ENCODE measurements at regions not wholly inside any gene's neighbourhood (a gene's known extent, or its start where the extent isn't known, plus 50 kb on each side); places are given as distances from the start of the nearest gene placed in this dataset.
"Not testable (repeated sequence)": the region's sequence is repeated elsewhere in the genome, so short reads cannot be mapped to it uniquely, and the experiment has no call there.

DNA sequence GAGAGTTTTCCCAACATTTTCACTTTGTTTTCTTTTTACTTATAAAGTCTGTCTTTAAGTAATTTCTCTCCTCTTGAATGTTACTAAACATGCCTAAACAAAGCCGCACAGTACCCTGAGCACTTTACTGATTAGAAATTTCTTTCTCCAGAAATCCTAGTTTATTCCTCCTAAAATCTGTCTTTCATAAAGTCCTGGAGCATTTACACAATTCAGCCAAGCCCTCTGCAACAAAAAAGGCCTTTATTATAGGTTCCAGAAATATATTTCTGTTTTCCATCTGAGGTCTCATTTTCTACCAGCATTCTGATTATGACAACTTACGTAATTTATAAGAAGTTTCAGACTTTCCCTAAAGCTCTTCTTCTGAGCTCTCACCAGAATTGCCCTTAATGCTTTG is 549.5 kb upstream of the OLFM3 start:
- Histone ChIP-seq H3K9me3 (replicated peaks) (no peaks in the 10 kb centered on the region), H3K27me3 (replicated peaks) (no peaks in the 10 kb centered on the region), H3K27ac (no peak overlapping the region), H3K4me3 (no peak overlapping the region), H3K36me3 (no peaks in the 10 kb centered on the region), H3K4me1 (replicated peaks) (no peaks in the 10 kb centered on the region)
- no peak for DNase-seq (ENCODE audit: low read depth in 1 of 2, low spot score in 2 of 2)

DNA sequence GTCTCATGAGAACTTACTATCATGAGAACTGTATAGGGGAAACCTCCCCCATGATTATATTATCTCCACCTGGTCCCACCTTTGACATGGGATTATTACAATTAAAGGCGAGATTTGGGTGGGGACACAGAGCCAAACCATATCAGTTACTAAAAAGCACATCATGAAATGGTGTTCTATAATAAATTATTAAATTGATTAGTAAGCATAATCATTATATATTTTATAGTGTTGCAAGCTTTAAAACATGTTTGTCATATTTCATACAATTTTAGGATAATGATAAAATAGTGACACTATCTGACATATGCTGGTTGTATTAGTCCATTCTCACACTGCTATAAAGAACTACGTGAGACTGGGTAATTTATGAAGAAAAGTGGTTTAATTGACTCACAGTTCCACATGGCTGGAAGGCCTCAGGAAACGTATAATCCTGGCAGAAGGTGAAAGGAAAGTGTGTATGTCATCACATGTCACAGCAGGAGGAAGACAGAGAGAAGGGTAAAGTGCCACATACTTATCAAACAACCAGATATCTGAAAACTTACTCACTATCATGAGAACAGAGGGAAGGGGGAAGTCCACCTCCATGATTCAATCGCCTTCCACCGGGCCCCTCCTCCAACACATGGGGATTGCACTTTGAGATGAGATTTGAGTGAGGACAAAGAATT is 539.2 kb upstream of the OLFM3 start:
- Histone ChIP-seq H3K27ac (no peak overlapping the region), H3K4me3 (no peak overlapping the region), H3K9me3 (replicated peaks) (no peaks in the 10 kb centered on the region), H3K4me1 (replicated peaks) (no peaks in the 10 kb centered on the region), H3K27me3 (replicated peaks) (no peaks in the 10 kb centered on the region), H3K36me3 (no peaks in the 10 kb centered on the region)
- no peak for DNase-seq (ENCODE audit: low read depth in 1 of 2, low spot score in 2 of 2)

DNA sequence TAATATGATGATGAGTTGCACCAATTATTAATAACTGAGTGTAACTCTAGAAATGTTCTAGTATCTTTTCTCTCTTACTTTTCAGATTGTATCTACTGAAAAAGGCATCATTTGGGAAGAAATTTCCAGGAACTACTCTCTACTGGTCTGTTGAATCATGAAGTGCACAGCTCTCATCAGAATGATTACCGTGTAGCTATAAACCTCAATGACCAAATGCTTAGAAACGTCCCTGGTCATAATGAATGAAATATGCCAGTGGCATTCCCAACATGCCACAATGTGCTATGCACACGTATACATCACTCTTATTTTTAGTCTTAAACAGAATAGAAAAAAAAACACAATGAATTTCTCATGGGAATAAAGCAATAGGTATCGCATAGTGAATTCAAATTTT is 534.3 kb upstream of the OLFM3 start:
- Histone ChIP-seq H3K36me3 (no peaks in the 10 kb centered on the region), H3K4me3 (no peak overlapping the region), H3K9me3 (replicated peaks) (no peaks in the 10 kb centered on the region), H3K27me3 (replicated peaks) (no peaks in the 10 kb centered on the region), H3K4me1 (replicated peaks) (no peaks in the 10 kb centered on the region), H3K27ac (no peak overlapping the region)
- no peak for DNase-seq (ENCODE audit: low read depth in 1 of 2, low spot score in 2 of 2)

DNA sequence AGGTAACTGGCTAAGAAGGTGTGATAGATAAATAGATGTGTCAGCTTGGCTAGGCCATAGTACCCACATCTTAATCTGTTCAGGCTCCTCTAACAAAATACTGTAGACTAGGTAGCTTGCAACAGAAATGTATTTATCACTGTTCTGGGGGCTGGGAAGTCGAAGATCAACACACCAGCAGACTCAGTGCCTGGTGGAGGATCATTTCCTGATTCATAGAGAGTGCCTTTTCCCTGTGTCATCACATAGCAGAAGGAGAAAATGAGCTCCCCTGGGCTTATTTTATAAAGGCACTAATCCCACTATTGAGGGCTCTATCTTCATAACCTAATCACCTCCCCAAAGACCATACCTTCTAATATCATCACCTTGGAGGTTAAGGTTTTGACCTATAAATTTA is 532.7 kb upstream of the OLFM3 start:
- no peak for DNase-seq (ENCODE audit: low read depth in 1 of 2, low spot score in 2 of 2)
- Histone ChIP-seq H3K4me3 (no peak overlapping the region), H3K27me3 (replicated peaks) (no peaks in the 10 kb centered on the region), H3K27ac (no peak overlapping the region), H3K4me1 (replicated peaks) (no peaks in the 10 kb centered on the region), H3K9me3 (replicated peaks) (no peaks in the 10 kb centered on the region), H3K36me3 (no peaks in the 10 kb centered on the region)

DNA sequence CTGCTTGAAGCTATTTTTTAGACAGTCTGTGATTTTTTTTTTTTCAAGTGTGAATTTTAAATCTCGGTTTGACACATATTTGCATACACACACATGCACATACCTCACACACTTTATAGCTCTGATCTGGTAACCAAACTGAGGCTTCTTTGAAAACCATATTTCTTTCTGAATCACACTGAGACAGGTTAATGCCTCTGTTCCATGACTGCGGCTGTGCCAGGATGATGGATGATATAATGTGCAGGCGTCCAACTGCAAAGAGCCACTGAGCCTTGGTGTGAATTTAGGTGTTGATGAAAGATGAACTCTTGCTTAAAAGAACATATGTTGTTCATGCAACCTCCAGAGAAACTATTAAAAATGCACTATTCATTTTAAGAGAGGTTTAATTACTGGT is 504.0 kb upstream of the OLFM3 start:
- Histone ChIP-seq H3K4me3 (no peak overlapping the region), H3K36me3 (no peaks in the 10 kb centered on the region), H3K4me1 (replicated peaks) (no peaks in the 10 kb centered on the region), H3K27ac (no peak overlapping the region), H3K27me3 (replicated peaks) (no peaks in the 10 kb centered on the region), H3K9me3 (replicated peaks) (no peaks in the 10 kb centered on the region)
- DNase-seq (ENCODE audit: low read depth in 1 of 2, low spot score in 2 of 2), result no peak

DNA sequence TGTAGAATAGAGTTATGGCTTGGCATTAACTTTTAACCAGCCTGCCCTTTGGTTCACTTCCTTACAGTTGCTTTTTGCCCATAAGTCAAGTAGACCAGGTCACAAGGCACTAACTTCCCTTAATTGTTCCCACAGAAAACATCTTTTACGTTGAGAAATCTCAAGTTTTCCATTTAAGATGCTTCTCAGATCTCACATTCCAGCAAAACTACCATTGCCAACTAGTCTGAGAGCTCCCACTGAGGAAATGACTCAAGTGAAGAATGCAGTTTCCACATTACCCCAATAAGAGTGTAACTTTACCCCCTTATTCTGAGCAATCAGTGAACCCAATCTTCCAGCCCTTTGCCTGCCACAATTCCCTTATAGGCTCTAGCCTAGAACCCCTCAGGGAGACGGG is 502.2 kb upstream of the OLFM3 start:
- Histone ChIP-seq H3K4me3 (no peak overlapping the region), H3K27me3 (replicated peaks) (no peaks in the 10 kb centered on the region), H3K4me1 (replicated peaks) (no peaks in the 10 kb centered on the region), H3K36me3 (no peaks in the 10 kb centered on the region), H3K27ac (no peak overlapping the region), H3K9me3 (replicated peaks) (no peaks in the 10 kb centered on the region)
- no peak for DNase-seq (ENCODE audit: low read depth in 1 of 2, low spot score in 2 of 2)

DNA sequence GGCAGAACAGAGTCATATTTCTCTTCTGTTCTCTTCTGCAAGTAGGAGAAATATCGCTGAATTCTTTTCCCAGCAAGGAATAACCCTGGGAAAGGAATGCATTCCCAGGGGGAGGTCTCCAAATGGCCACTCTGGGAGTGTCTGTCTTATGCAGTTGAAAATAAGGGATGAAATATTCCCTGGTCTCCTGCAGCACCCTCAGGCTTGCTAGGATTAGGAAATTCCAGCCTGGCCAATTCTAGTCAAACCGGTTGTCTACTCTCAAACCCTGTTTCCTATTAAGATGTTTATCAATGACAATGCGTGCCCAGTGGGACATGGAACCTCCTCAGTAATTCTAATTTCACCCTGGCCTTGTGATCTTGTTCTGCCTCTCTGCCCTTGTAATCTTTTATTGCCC is 501.1 kb upstream of the OLFM3 start:
- H3K27ac ChIP-seq; DNase-seq (ENCODE audit: low read depth in 1 of 2, low spot score in 2 of 2); H3K4me1 ChIP-seq (replicated peaks); H3K27me3 ChIP-seq (replicated peaks); H3K36me3 ChIP-seq; H3K9me3 ChIP-seq (replicated peaks); H3K4me3 ChIP-seq: not testable (repeated sequence)

DNA sequence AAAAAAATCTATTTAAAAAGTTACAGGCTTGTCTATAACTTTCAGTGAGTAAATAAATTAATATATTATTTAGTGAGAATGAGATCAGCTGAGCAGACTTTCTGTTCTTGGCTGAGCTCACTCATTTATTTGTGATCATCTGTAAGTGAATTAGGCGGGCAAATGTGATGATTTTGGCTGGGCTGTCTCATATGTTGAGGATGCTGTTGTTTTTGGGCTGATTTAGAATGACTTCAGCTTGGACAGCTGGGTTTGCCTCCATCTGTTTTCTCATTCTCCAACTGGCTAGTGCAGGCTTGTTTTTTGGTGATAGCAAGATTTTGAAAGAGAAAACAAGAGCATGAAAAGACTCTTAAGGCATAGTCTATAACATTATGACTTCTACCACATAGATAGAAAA is 475.8 kb upstream of the OLFM3 start:
- H3K9me3 ChIP-seq (replicated peaks), result no peaks in the 10 kb centered on the region
- H3K27me3 ChIP-seq (replicated peaks), result no peaks in the 10 kb centered on the region
- H3K4me1 ChIP-seq (replicated peaks), result no peaks in the 10 kb centered on the region
- no peak for DNase-seq (ENCODE audit: low read depth in 1 of 2, low spot score in 2 of 2)
- no peak overlapping the region for H3K4me3 ChIP-seq
- H3K36me3 ChIP-seq, result no peaks in the 10 kb centered on the region
- H3K27ac ChIP-seq, result no peak overlapping the region

DNA sequence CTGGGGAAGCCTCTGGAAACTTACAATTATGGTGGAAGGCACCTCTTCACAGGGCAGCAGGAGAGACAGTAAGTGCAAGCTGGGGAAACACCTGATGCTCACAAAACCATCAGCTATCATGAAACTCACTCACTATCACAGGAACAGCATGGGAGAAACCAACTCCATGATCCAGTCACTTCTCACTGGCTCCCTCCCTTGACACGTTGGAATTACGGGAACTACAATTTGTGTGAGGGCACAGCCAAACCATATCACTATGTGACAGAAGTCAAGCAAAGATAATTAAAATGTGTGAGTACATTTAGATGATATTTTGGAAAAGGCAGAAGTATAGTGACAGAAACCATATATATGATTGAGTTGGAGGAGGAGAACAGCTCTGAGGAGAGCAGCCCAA is 474.0 kb upstream of the OLFM3 start:
- DNase-seq (ENCODE audit: low read depth in 1 of 2, low spot score in 2 of 2), result no peak
- H3K4me1 ChIP-seq (replicated peaks), result no peaks in the 10 kb centered on the region
- no peaks in the 10 kb centered on the region for H3K36me3 ChIP-seq
- no peak overlapping the region for H3K27ac ChIP-seq
- H3K4me3 ChIP-seq, result no peak overlapping the region
- no peaks in the 10 kb centered on the region for H3K27me3 ChIP-seq (replicated peaks)
- H3K9me3 ChIP-seq (replicated peaks), result no peaks in the 10 kb centered on the region

DNA sequence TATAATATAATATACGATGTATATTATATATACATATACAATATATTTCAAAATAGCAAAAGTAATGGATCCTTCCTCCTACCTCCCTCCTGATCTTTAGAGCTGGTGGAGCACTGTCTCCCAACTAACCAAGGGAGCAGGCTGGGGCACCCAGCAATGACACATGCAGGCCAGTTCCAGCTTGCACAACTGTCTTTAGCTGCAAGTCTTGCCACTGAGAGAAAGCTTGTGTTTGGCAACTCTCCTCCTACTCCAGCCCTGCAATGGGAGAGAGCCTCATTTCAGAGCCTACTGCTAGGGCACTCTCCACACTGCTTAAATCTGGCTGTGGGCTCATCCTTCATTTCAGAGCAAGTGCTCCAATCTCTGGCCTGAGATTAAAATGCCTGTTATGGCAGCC is 469.8 kb upstream of the OLFM3 start:
- Histone ChIP-seq H3K9me3 (replicated peaks) (no peaks in the 10 kb centered on the region), H3K36me3 (no peaks in the 10 kb centered on the region), H3K4me1 (replicated peaks) (no peaks in the 10 kb centered on the region), H3K27me3 (replicated peaks) (no peaks in the 10 kb centered on the region), H3K4me3 (no peak overlapping the region), H3K27ac (no peak overlapping the region)
- no peak for DNase-seq (ENCODE audit: low read depth in 1 of 2, low spot score in 2 of 2)

DNA sequence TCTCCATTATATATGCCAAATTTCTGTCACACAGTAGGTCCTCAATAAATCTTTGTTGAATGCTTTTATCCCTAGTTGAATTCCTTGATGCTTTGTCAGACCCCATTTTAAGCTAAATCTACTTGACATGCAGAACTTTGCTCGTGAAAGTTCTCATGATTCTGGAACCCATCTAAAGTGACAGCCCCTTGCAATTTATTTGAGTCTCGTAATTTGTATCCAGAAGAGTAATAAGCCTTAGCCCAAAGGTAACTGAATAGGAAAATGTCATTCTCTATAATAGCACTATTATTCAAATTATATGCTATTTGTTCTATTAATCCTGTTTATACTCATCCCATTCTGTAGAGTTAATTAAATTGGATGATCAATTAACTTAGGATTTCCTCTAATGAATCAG is 466.6 kb upstream of the OLFM3 start:
- DNase-seq (ENCODE audit: low read depth in 1 of 2, low spot score in 2 of 2), result no peak

DNA sequence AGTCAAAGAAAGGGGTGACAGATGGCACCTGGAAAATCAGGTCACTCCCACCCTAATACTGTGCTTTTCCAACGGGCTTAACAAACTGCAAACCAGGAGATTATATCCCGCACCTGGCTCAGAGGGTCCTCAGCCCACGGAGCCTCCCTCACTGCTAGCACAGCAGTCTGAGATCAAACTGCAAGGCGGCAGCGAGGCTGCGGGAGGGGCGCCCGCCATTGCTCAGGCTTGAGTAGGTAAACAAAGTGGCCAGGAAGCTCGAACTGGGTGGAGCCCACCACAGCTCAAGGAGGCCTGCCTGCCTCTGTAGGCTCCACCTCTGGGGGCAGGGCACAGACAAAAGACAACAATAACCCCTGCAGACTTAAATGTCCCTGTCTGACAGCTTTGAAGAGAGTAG is 445.6 kb upstream of the OLFM3 start:
- not testable (repeated sequence) for H3K9me3 ChIP-seq (replicated peaks); H3K36me3 ChIP-seq; DNase-seq (ENCODE audit: low read depth in 1 of 2, low spot score in 2 of 2); H3K4me3 ChIP-seq; H3K4me1 ChIP-seq (replicated peaks); H3K27ac ChIP-seq; H3K27me3 ChIP-seq (replicated peaks)

More for the DNA sequence above, 466.6 kb upstream of the OLFM3 start:
- H3K27ac ChIP-seq, result no peak overlapping the region
- no peak overlapping the region for H3K4me3 ChIP-seq
- no peaks in the 10 kb centered on the region for H3K27me3 ChIP-seq (replicated peaks)
- no peaks in the 10 kb centered on the region for H3K4me1 ChIP-seq (replicated peaks)
- no peaks in the 10 kb centered on the region for H3K9me3 ChIP-seq (replicated peaks)
- no peaks in the 10 kb centered on the region for H3K36me3 ChIP-seq

DNA sequence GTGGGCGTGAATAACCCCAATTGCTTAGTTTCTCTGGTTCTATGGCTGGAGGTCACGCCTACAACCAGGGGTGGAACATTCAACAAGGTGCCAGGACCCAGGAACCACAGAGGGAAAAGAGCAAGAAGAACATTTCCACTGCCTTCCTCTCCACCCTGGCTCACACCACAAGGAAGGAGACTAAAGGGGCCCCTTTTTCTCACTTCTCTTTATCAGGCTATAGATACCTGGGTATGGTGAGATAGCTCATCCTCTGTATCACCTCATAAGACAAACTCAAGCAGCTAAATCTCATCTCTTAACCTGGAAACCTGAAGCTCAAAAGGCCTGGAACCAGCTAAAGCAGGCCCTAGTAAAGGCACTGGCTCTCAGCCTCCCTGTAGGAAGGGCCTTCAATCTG is 438.8 kb upstream of the OLFM3 start:
- no peak overlapping the region for H3K4me3 ChIP-seq
- H3K36me3 ChIP-seq, result no peaks in the 10 kb centered on the region
- H3K27me3 ChIP-seq (replicated peaks), result no peaks in the 10 kb centered on the region
- no peaks in the 10 kb centered on the region for H3K4me1 ChIP-seq (replicated peaks)
- DNase-seq (ENCODE audit: low read depth in 1 of 2, low spot score in 2 of 2), result no peak
- H3K27ac ChIP-seq, result no peak overlapping the region
- H3K9me3 ChIP-seq (replicated peaks), result no peaks in the 10 kb centered on the region

DNA sequence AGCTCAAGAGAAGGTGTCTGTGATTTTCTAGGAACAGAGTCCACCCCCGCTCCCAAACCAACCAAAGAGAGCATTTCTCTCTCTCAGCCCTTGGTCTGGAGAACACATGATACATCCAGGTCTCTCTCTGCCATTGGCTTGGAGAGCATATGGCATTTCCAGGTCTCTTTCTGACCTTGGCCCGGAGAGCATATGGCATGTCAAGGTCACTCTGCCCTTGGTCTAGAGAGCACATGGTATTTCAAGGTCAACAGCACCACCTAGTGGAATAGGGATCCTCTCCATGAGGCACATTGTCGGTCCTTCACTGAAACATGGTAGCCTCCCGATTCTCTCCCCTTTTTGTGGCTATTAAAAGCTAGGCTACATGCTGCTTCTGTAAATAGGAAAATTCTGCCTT is 437.7 kb upstream of the OLFM3 start:
- Histone ChIP-seq H3K4me1 (replicated peaks) (no peaks in the 10 kb centered on the region), H3K27ac (no peak overlapping the region), H3K4me3 (no peak overlapping the region), H3K27me3 (replicated peaks) (no peaks in the 10 kb centered on the region), H3K9me3 (replicated peaks) (no peaks in the 10 kb centered on the region), H3K36me3 (no peaks in the 10 kb centered on the region)
- DNase-seq (ENCODE audit: low read depth in 1 of 2, low spot score in 2 of 2), result peak in 1 of 2 experiments; percentile 8

DNA sequence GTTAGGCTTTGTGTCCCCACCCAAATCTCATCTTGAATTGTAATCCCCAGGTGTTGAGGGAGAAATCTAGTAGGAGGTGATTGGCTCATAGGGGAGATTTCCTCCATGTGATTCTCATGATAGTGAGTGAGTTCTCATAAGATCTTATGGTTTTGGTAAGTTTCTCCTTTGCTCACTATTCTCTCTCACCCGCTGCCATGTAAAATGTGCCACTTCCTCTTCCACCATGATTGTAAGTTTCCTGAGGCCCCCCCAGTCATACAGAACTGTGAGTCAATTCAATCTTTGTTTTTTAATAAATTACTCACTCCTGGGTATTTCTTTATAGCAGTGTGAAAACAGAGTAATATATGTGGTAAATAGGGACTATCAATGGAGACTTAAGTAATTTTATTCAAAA is 434.5 kb upstream of the OLFM3 start:
- no peak for DNase-seq (ENCODE audit: low read depth in 1 of 2, low spot score in 2 of 2)
- H3K4me1 ChIP-seq (replicated peaks), result no peaks in the 10 kb centered on the region
- H3K27ac ChIP-seq, result no peak overlapping the region
- no peaks in the 10 kb centered on the region for H3K36me3 ChIP-seq
- H3K4me3 ChIP-seq, result no peak overlapping the region
- no peaks in the 10 kb centered on the region for H3K9me3 ChIP-seq (replicated peaks)
- H3K27me3 ChIP-seq (replicated peaks), result no peaks in the 10 kb centered on the region
